ENCODE measurements at regions not wholly inside any gene's neighbourhood (a gene's known extent, or its start where the extent isn't known, plus 50 kb on each side); places are given as distances from the start of the nearest gene placed in this dataset.
"Not testable (repeated sequence)": the region's sequence is repeated elsewhere in the genome, so short reads cannot be mapped to it uniquely, and the experiment has no call there.

- peaks cover 2% of the 10 kb centered on the region for H3K79me1 ChIP-seq (ENCODE audit: low read length)
- no peak overlapping the region for H3K9ac ChIP-seq (ENCODE audit: low read length)
- no peak overlapping the region for H3K14ac ChIP-seq (ENCODE audit: low read length)
- H3K27me3 ChIP-seq (ENCODE audit: insufficient read depth, low read length): no peaks in the 10 kb centered on the region
- no peak overlapping the region for H4K91ac ChIP-seq (ENCODE audit: low read depth, low read length)
- no peaks in the 10 kb centered on the region for H3K4me1 ChIP-seq (ENCODE audit: control insufficient read depth in 1 of 2, insufficient read depth in 2 of 2, low read length in 2 of 2)
- no peak overlapping the region for H3K18ac ChIP-seq (ENCODE audit: low read length)
- H4K8ac ChIP-seq (ENCODE audit: low read depth, low read length): no peak overlapping the region
- WGBS (ENCODE audit: extremely low coverage, insufficient coverage, insufficient read length): no CpG with 5 or more reads among the region's 5 CpGs
- no peak overlapping the region for H3K23ac ChIP-seq (ENCODE audit: low read length)
- no peak overlapping the region for H2AK5ac ChIP-seq (ENCODE audit: low read length)
- no peaks in the 10 kb centered on the region for H3K79me2 ChIP-seq (ENCODE audit: control insufficient read depth, insufficient read depth, low read length, poor library complexity)
- H2BK5ac ChIP-seq (ENCODE audit: low read depth, low read length, poor library complexity): no peak overlapping the region
- no peak overlapping the region for H3K27ac ChIP-seq (ENCODE audit: low read depth, low read length)
- H4K12ac ChIP-seq (ENCODE audit: low read depth, low read length): no peak overlapping the region
- H2BK12ac ChIP-seq (ENCODE audit: low read length): no peak overlapping the region
- DNase-seq: no peak
- no peak overlapping the region for H3K4ac ChIP-seq (ENCODE audit: low read depth, low read length)
- H3K36me3 ChIP-seq (ENCODE audit: control insufficient read depth in 1 of 2, insufficient read depth in 2 of 2, low read length in 2 of 2): no peaks in the 10 kb centered on the region
- no peak overlapping the region for H3K4me3 ChIP-seq (ENCODE audit: low read depth, low read length)
- no peak overlapping the region for H3K4me2 ChIP-seq (ENCODE audit: low read length)
- H3K9me3 ChIP-seq (ENCODE audit: insufficient read depth, low read depth, low read length): peaks cover 2% of the 10 kb centered on the region
- no peak overlapping the region for H2BK120ac ChIP-seq (ENCODE audit: insufficient read depth, low read length, poor library complexity)
- H2AFZ ChIP-seq (ENCODE audit: insufficient read depth, low read length, poor library complexity): no peak overlapping the region
These were observed 224.1 kb upstream of the ISL1 start for GRCh38 chr5:51159164-51159563.

- H3K27me3 ChIP-seq (ENCODE audit: insufficient read depth, low read length): no peaks in the 10 kb centered on the region
- no peak overlapping the region for H3K4ac ChIP-seq (ENCODE audit: low read depth, low read length)
- peaks cover 2% of the 10 kb centered on the region for H3K9me3 ChIP-seq (ENCODE audit: insufficient read depth, low read depth, low read length)
- no peak overlapping the region for H2BK5ac ChIP-seq (ENCODE audit: low read depth, low read length, poor library complexity)
- H3K4me2 ChIP-seq (ENCODE audit: low read length): no peak overlapping the region
- H3K4me1 ChIP-seq (ENCODE audit: control insufficient read depth in 1 of 2, insufficient read depth in 2 of 2, low read length in 2 of 2): no peaks in the 10 kb centered on the region
- no CpG with 5 or more reads among the region's 2 CpGs for WGBS (ENCODE audit: extremely low coverage, insufficient coverage, insufficient read length)
- no peak overlapping the region for H3K18ac ChIP-seq (ENCODE audit: low read length)
- no peak overlapping the region for H2AK5ac ChIP-seq (ENCODE audit: low read length)
- H4K91ac ChIP-seq (ENCODE audit: low read depth, low read length): no peak overlapping the region
- H3K27ac ChIP-seq (ENCODE audit: low read depth, low read length): no peak overlapping the region
- no peak overlapping the region for H3K4me3 ChIP-seq (ENCODE audit: low read depth, low read length)
- no peak overlapping the region for H3K23ac ChIP-seq (ENCODE audit: low read length)
- no peak overlapping the region for H2BK120ac ChIP-seq (ENCODE audit: insufficient read depth, low read length, poor library complexity)
- H4K12ac ChIP-seq (ENCODE audit: low read depth, low read length): no peak overlapping the region
- H3K14ac ChIP-seq (ENCODE audit: low read length): no peak overlapping the region
- H4K8ac ChIP-seq (ENCODE audit: low read depth, low read length): no peak overlapping the region
- no peaks in the 10 kb centered on the region for H3K79me2 ChIP-seq (ENCODE audit: control insufficient read depth, insufficient read depth, low read length, poor library complexity)
- no peak overlapping the region for H3K9ac ChIP-seq (ENCODE audit: low read length)
- H2AFZ ChIP-seq (ENCODE audit: insufficient read depth, low read length, poor library complexity): no peak overlapping the region
- H3K36me3 ChIP-seq (ENCODE audit: control insufficient read depth in 1 of 2, insufficient read depth in 2 of 2, low read length in 2 of 2): no peaks in the 10 kb centered on the region
- H2BK12ac ChIP-seq (ENCODE audit: low read length): no peak overlapping the region
- DNase-seq: no peak
- H3K79me1 ChIP-seq (ENCODE audit: low read length): peaks cover 2% of the 10 kb centered on the region
These were observed 223.6 kb upstream of the ISL1 start for GRCh38 chr5:51159606-51160005.

GRCh38 chr5:51162245-51162644 lies 221.0 kb upstream of the ISL1 start:
- Histone ChIP-seq H3K36me3 (ENCODE audit: control insufficient read depth in 1 of 2, insufficient read depth in 2 of 2, low read length in 2 of 2) (no peaks in the 10 kb centered on the region), H3K27ac (ENCODE audit: low read depth, low read length) (no peak overlapping the region), H4K8ac (ENCODE audit: low read depth, low read length) (no peak overlapping the region), H3K9ac (ENCODE audit: low read length) (no peak overlapping the region), H4K12ac (ENCODE audit: low read depth, low read length) (no peak overlapping the region), H3K14ac (ENCODE audit: low read length) (no peak overlapping the region), H3K79me1 (ENCODE audit: low read length) (peaks cover 2% of the 10 kb centered on the region), H2BK12ac (ENCODE audit: low read length) (no peak overlapping the region), H3K23ac (ENCODE audit: low read length) (no peak overlapping the region), H3K27me3 (ENCODE audit: insufficient read depth, low read length) (no peaks in the 10 kb centered on the region), H2BK5ac (ENCODE audit: low read depth, low read length, poor library complexity) (no peak overlapping the region), H3K9me3 (ENCODE audit: insufficient read depth, low read depth, low read length) (peaks cover 2% of the 10 kb centered on the region), H2BK120ac (ENCODE audit: insufficient read depth, low read length, poor library complexity) (no peak overlapping the region), H3K4me3 (ENCODE audit: low read depth, low read length) (no peak overlapping the region), H3K79me2 (ENCODE audit: control insufficient read depth, insufficient read depth, low read length, poor library complexity) (no peaks in the 10 kb centered on the region), H3K4ac (ENCODE audit: low read depth, low read length) (no peak overlapping the region), H4K91ac (ENCODE audit: low read depth, low read length) (no peak overlapping the region), H3K18ac (ENCODE audit: low read length) (no peak overlapping the region), H2AFZ (ENCODE audit: insufficient read depth, low read length, poor library complexity) (no peak overlapping the region), H3K4me2 (ENCODE audit: low read length) (no peak overlapping the region), H2AK5ac (ENCODE audit: low read length) (no peak overlapping the region), H3K4me1 (ENCODE audit: control insufficient read depth in 1 of 2, insufficient read depth in 2 of 2, low read length in 2 of 2) (no peaks in the 10 kb centered on the region)
- no peak for DNase-seq

GRCh38 chr5:51165621-51166020 lies 217.6 kb upstream of the ISL1 start:
- H3K79me1 ChIP-seq (ENCODE audit: low read length); H3K9me3 ChIP-seq (ENCODE audit: insufficient read depth, low read depth, low read length); H3K4me1 ChIP-seq (ENCODE audit: control insufficient read depth in 1 of 2, insufficient read depth in 2 of 2, low read length in 2 of 2); H3K79me2 ChIP-seq (ENCODE audit: control insufficient read depth, insufficient read depth, low read length, poor library complexity); H3K23ac ChIP-seq (ENCODE audit: low read length); H3K4ac ChIP-seq (ENCODE audit: low read depth, low read length); H2AK5ac ChIP-seq (ENCODE audit: low read length); H3K9ac ChIP-seq (ENCODE audit: low read length); H4K12ac ChIP-seq (ENCODE audit: low read depth, low read length); H3K14ac ChIP-seq (ENCODE audit: low read length); H3K36me3 ChIP-seq (ENCODE audit: control insufficient read depth in 1 of 2, insufficient read depth in 2 of 2, low read length in 2 of 2); H3K27ac ChIP-seq (ENCODE audit: low read depth, low read length); DNase-seq; H4K91ac ChIP-seq (ENCODE audit: low read depth, low read length); H2BK120ac ChIP-seq (ENCODE audit: insufficient read depth, low read length, poor library complexity); H3K4me2 ChIP-seq (ENCODE audit: low read length); H3K27me3 ChIP-seq (ENCODE audit: insufficient read depth, low read length); H2BK12ac ChIP-seq (ENCODE audit: low read length); H2BK5ac ChIP-seq (ENCODE audit: low read depth, low read length, poor library complexity); H4K8ac ChIP-seq (ENCODE audit: low read depth, low read length); H2AFZ ChIP-seq (ENCODE audit: insufficient read depth, low read length, poor library complexity); H3K18ac ChIP-seq (ENCODE audit: low read length); H3K4me3 ChIP-seq (ENCODE audit: low read depth, low read length): not testable (repeated sequence)
- WGBS (ENCODE audit: extremely low coverage, insufficient coverage, insufficient read length): no CpG with 5 or more reads among the region's 12 CpGs
